ENCODE measurements at regions not wholly inside any gene's neighbourhood (a gene's known extent, or its start where the extent isn't known, plus 50 kb on each side); places are given as distances from the start of the nearest gene placed in this dataset.

GRCh38 chr12:115638733-115639647 is 638.5 kb downstream of the MED13L start:
- no peak for DNase-seq

- no peak for DNase-seq
Measured at GRCh38 chr12:115636546-115636945, 640.9 kb downstream of the MED13L start.

GRCh38 chr12:115632308-115632707 is 645.2 kb downstream of the MED13L start:
- no peak for DNase-seq

GRCh38 chr12:115630136-115630535 is 647.4 kb downstream of the MED13L start:
- DNase-seq = no peak

GRCh38 chr12:115626210-115626609 is 651.3 kb downstream of the MED13L start:
- DNase-seq = no peak

GRCh38 chr12:115623764-115624334 is 653.6 kb downstream of the MED13L start:
- no peak for DNase-seq

- no peak for DNase-seq
Measured at GRCh38 chr12:115623275-115623674, 654.2 kb downstream of the MED13L start.

- no peak for DNase-seq
Measured at GRCh38 chr12:115620816-115621215, 656.7 kb downstream of the MED13L start.

GRCh38 chr12:115619889-115620288 is 657.6 kb downstream of the MED13L start:
- no peak for DNase-seq

GRCh38 chr12:115619061-115619460 is 658.4 kb downstream of the MED13L start:
- DNase-seq = no peak

GRCh38 chr12:115618105-115618504 is 659.4 kb downstream of the MED13L start:
- DNase-seq = no peak

- no peak for DNase-seq
Measured at GRCh38 chr12:115617391-115617790, 660.1 kb downstream of the MED13L start.

- DNase-seq = no peak
Measured at GRCh38 chr12:115611477-115611876, 666.0 kb downstream of the MED13L start.

GRCh38 chr12:115609347-115609746 is 668.1 kb downstream of the MED13L start:
- no peak for DNase-seq

GRCh38 chr12:115606040-115606439 is 671.5 kb downstream of the MED13L start:
- no peak for DNase-seq

GRCh38 chr12:115598871-115599811 is 678.4 kb downstream of the MED13L start:
- DNase-seq = no peak

GRCh38 chr12:115597157-115597712 is 680.3 kb downstream of the MED13L start:
- DNase-seq = no peak

GRCh38 chr12:115588131-115588530 is 689.4 kb downstream of the MED13L start:
- DNase-seq = no peak

- no peak for DNase-seq
Measured at GRCh38 chr12:115584156-115584555, 693.3 kb downstream of the MED13L start.

- DNase-seq = no peak
Measured at GRCh38 chr12:115583591-115583990, 693.9 kb downstream of the MED13L start.

- DNase-seq = no peak
Measured at GRCh38 chr12:115577401-115577800, 700.1 kb downstream of the MED13L start.

GRCh38 chr12:115574826-115575225 is 702.7 kb downstream of the MED13L start:
- DNase-seq = no peak

- no peak for DNase-seq
Measured at GRCh38 chr12:115572440-115572839, 705.1 kb downstream of the MED13L start.
